Right ventricle myocardium inferior (tissue), 1 donor: ENCODE measurements at regions not wholly inside any gene's neighbourhood (a gene's known extent, or its start where the extent isn't known, plus 50 kb on each side); places are given as distances from the start of the nearest gene placed in this dataset.

Source experiments
- ATAC-seq: fragments of 200-7000 bp; cut with Tn5 transposase; one replicate; pipeline ENCODE4 v1.9.1; 2020; ENCODE audit warnings: mild to moderate bottlenecking, moderate library complexity
- DNase-seq: peaks from one replicate; pipeline ENCODE4 v3.0.0; 2021; ENCODE audit errors: missing footprints
- intact Hi-C: fragments of 100-400 bp; cut with DNase I; formaldehyde crosslinking; loops from one replicate; pipeline ENCODE4 v1.11.0; 2022
- donor health status: DM: no; HTN: yes; CAD: no; lungs with severe emphysema.

DNA sequence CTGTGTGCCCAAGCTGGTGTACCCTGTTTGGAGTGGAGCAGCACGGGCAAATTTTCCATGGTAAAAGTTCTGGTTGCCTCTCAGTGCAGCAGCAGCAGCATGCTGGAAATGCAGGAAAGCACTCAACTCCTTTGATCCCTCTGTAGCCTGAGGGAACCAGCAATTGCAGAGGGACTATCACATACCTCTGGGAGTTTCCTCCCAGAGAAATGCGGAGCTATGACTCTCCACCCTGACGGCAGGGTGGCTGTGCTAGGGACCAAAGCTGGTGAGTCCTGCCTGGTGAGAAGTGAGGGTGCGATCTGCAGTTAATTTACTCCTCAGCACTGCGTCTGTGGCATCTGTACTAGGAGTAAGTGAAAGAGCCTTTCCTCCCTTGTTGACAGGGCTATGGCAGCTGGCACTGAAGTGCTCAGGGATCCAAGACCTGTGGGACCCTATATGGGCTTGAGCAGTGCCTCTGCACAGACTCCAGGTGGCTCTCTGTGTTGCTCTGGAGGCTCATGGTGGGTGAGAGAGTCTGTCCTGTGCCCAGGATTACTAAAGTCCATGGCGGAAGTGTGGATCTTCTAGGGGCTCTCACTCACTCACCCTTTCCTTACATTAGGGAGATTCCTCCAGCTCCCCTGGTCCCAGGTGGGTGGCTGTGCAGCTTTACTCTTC is 601.2 kb upstream of the TYRP1 start:
- ATAC-seq (no peak), DNase-seq (no peak)
- intact Hi-C loops = no loop called here

DNA sequence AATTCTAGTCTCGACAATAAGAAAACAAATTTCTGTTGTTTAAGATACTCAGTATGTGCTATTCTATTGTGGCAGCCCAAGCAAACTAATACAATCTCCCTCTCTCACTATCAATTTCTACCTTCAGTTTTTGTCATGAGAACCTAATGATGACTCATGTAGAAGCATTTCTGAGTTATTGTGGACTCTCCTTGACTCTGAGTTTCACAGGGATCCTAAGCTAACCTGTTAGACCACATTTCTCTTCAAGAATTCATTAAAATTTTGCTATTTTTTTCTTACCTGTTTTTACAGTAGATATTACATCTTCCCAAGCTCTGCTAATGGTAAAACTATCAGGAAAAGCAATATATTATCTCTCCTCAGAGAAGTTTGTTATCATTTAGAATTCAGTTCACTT is 599.1 kb upstream of the TYRP1 start:
- intact Hi-C loops = no loop called here
- DNase-seq (no peak), ATAC-seq (no peak)

- intact Hi-C loops = no loop called here
- DNase-seq (no peak), ATAC-seq (no peak)
Measured at GRCh38 chr9:12095931-12096330, 597.3 kb upstream of the TYRP1 start.

- no peak for ATAC-seq
- intact Hi-C loops = no loop called here
- no peak for DNase-seq
Measured at GRCh38 chr9:12133416-12133815, 559.8 kb upstream of the TYRP1 start.

- no peak for ATAC-seq
- intact Hi-C loops = no loop called here
- no peak for DNase-seq
Measured at GRCh38 chr9:12141422-12141821, 551.8 kb upstream of the TYRP1 start.

GRCh38 chr9:12155401-12156134 is 537.6 kb upstream of the TYRP1 start:
- no peak for ATAC-seq
- intact Hi-C loops = no loop called here
- no peak for DNase-seq

GRCh38 chr9:12162181-12162815 is 530.9 kb upstream of the TYRP1 start:
- ATAC-seq (no peak), DNase-seq (no peak)
- intact Hi-C loops = no loop called here

GRCh38 chr9:12163723-12164458 is 529.3 kb upstream of the TYRP1 start:
- DNase-seq (no peak), ATAC-seq (no peak)
- intact Hi-C loops = no loop called here

- ATAC-seq (no peak), DNase-seq (no peak)
- intact Hi-C loops = no loop called here
Measured at GRCh38 chr9:12166518-12166917, 526.7 kb upstream of the TYRP1 start.

GRCh38 chr9:12170456-12170855 is 522.7 kb upstream of the TYRP1 start:
- ATAC-seq (no peak), DNase-seq (no peak)
- intact Hi-C loops = no loop called here

GRCh38 chr9:12178634-12179033 is 514.6 kb upstream of the TYRP1 start:
- intact Hi-C loops = no loop called here
- DNase-seq = no peak
- ATAC-seq = no peak

GRCh38 chr9:12182806-12183205 is 510.4 kb upstream of the TYRP1 start:
- intact Hi-C loops = no loop called here
- ATAC-seq = no peak
- no peak for DNase-seq

DNA sequence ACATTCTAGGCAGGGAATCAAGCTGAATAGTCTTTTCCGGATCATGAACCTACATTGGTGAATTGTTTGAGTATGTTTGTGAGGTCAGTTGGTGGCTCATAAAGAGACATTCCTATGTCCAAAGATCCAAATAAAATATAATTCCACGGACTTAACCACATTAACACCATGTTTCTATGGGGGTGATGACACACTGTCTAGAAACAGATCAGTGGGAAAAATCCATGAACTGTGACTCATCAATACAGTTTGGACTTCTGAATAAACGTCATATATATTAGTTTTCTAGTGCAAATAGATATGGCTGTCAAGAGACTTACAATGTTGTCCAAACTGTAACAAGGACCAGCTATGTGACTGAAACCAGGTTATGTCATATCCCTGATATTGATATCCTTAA is 509.9 kb upstream of the TYRP1 start:
- intact Hi-C loops = no loop called here
- ATAC-seq = no peak
- DNase-seq = no peak

- intact Hi-C loops = no loop called here
- ATAC-seq (no peak), DNase-seq (no peak)
Measured at GRCh38 chr9:12185856-12186255, 507.3 kb upstream of the TYRP1 start.

GRCh38 chr9:12191630-12192029 is 501.6 kb upstream of the TYRP1 start:
- no peak for ATAC-seq
- DNase-seq = no peak
- intact Hi-C loops = no loop called here

GRCh38 chr9:12194731-12195130 is 498.5 kb upstream of the TYRP1 start:
- intact Hi-C loops = no loop called here
- ATAC-seq = no peak
- DNase-seq = no peak

DNA sequence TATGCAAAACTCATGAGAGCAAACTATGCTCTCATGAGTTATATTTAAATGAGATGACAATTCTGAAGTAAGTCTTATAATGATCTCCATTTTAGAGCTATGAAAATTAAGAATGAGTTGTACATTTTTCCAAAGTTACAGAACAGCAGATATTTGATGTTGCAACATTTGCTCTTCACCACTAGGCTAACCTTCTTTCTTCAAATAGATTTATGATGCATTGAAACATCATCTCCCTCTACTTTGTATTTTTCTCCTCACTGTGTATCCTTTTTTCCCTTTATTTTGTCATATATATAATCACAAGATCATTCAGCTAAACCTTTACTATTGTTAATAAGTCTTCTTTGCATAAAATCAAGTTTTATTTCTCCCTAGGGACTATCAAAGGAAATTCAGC is 497.7 kb upstream of the TYRP1 start:
- ATAC-seq = no peak
- intact Hi-C loops = no loop called here
- DNase-seq = no peak

DNA sequence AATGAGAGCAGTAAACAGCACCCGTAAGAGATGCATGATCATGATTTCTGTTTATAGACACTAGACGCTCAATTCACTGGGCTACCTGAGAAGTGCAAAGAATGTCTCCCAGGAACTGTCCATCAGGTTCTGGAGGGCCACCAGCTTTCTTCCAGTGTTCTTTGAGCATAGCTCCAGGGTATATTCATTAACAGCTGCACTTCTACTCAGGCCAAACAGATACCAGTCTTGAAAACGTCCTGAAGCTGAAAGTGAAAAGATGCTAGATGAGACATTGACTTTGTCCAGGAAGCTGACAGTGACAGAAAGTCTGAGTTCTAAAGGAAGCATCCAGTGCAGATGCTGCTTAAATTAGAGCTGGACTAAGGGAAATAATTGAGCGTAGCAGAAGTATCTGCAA is 488.7 kb upstream of the TYRP1 start:
- no peak for DNase-seq
- intact Hi-C loops = no loop called here
- no peak for ATAC-seq

DNA sequence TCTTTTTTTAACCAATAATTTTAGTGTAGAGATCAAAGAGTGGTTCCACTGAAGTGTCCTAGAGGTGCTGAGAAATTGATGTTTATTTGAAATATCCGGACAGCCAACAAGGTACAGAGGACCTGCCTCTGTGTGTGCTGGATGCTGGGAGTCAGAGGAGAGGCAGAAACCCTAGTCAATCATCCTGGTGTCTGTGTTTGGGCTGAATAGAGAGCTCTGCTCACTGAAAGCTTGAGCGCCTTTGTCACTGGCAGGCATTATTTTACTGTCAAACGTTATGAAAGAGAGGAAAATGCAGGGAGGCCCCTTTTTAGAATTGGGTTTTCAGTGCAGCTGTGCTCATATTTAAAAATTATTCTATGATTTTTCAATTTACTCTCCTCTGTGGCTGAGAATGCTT is 480.3 kb upstream of the TYRP1 start:
- intact Hi-C loops = no loop called here
- ATAC-seq (no peak), DNase-seq (no peak)

DNA sequence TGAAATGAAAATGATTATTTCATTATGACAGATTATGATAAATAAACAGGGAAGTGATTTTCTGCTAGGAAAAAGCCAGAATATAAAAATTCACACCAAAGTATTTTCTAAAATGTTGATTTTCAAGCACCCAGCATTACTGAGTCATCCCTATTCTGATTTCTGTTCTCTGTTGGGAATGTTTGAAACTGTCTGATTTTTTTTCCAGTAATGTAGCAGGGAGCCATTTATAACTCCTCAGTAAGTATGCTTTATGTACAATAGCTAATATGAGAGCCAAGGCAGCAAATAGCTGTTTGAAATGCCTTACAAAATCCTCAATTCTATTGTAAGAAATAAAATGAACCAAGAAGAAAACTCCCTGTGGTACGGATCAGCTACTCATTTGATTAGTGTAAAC is 471.7 kb upstream of the TYRP1 start:
- intact Hi-C loops = no loop called here
- no peak for ATAC-seq
- DNase-seq = no peak
